ENCODE measurements at regions not wholly inside any gene's neighbourhood (a gene's known extent, or its start where the extent isn't known, plus 50 kb on each side); places are given as distances from the start of the nearest gene placed in this dataset.
"Not testable (repeated sequence)": the region's sequence is repeated elsewhere in the genome, so short reads cannot be mapped to it uniquely, and the experiment has no call there.

GRCh38 chr18:11464129-11464528 lies 145.3 kb upstream of the SLC35G4 start:
- no peak for DNase-seq (ENCODE audit: low spot score)

- no peak for DNase-seq (ENCODE audit: low spot score)
These were observed 150.9 kb upstream of the SLC35G4 start for GRCh38 chr18:11458447-11458846.

GRCh38 chr18:11457853-11458252 lies 151.5 kb upstream of the SLC35G4 start:
- DNase-seq (ENCODE audit: low spot score): not testable (repeated sequence)

- no peak for DNase-seq (ENCODE audit: low spot score)
These were observed 155.4 kb upstream of the SLC35G4 start for GRCh38 chr18:11454040-11454439.

GRCh38 chr18:11444169-11444568 lies 165.2 kb upstream of the SLC35G4 start:
- DNase-seq (ENCODE audit: low spot score): not testable (repeated sequence)

- no peak for DNase-seq (ENCODE audit: low spot score)
These were observed 172.3 kb upstream of the SLC35G4 start for GRCh38 chr18:11437046-11437445.

- DNase-seq (ENCODE audit: low spot score): no peak
These were observed 177.0 kb upstream of the SLC35G4 start for GRCh38 chr18:11432360-11432811.

GRCh38 chr18:11429876-11430275 lies 179.5 kb upstream of the SLC35G4 start:
- DNase-seq (ENCODE audit: low spot score): no peak

- DNase-seq (ENCODE audit: low spot score): no peak
These were observed 184.2 kb upstream of the SLC35G4 start for GRCh38 chr18:11425211-11425610.

GRCh38 chr18:11419338-11419737 lies 190.1 kb upstream of the SLC35G4 start:
- no peak for DNase-seq (ENCODE audit: low spot score)

GRCh38 chr18:11412811-11413210 lies 196.6 kb upstream of the SLC35G4 start:
- DNase-seq (ENCODE audit: low spot score): no peak

GRCh38 chr18:11411048-11411447 lies 198.3 kb upstream of the SLC35G4 start:
- no peak for DNase-seq (ENCODE audit: low spot score)

GRCh38 chr18:11408555-11409065 lies 200.8 kb upstream of the SLC35G4 start:
- DNase-seq (ENCODE audit: low spot score): no peak

GRCh38 chr18:11407940-11408339 lies 201.5 kb upstream of the SLC35G4 start:
- DNase-seq (ENCODE audit: low spot score): no peak

GRCh38 chr18:11405804-11406203 lies 203.6 kb upstream of the SLC35G4 start:
- DNase-seq (ENCODE audit: low spot score): no peak

GRCh38 chr18:11400703-11401102 lies 208.7 kb upstream of the SLC35G4 start:
- no peak for DNase-seq (ENCODE audit: low spot score)

- no peak for DNase-seq (ENCODE audit: low spot score)
These were observed 210.8 kb upstream of the SLC35G4 start for GRCh38 chr18:11398625-11399024.

GRCh38 chr18:11392980-11393885 lies 216.2 kb upstream of the SLC35G4 start:
- DNase-seq (ENCODE audit: low spot score): no peak

- no peak for DNase-seq (ENCODE audit: low spot score)
These were observed 217.1 kb upstream of the SLC35G4 start for GRCh38 chr18:11392292-11392691.

- no peak for DNase-seq (ENCODE audit: low spot score)
These were observed 217.7 kb upstream of the SLC35G4 start for GRCh38 chr18:11391661-11392060.

- DNase-seq (ENCODE audit: low spot score): no peak
These were observed 220.4 kb upstream of the SLC35G4 start for GRCh38 chr18:11388755-11389680.

- peak; percentile 54 for DNase-seq (ENCODE audit: low spot score)
These were observed 221.5 kb upstream of the SLC35G4 start for GRCh38 chr18:11387880-11388279.

Data from HuH-7.5 (cell line).